SK-N-SH treated with all-trans-retinoic acid at 6 μM for 48 hours (cell line): ENCODE measurements at regions not wholly inside any gene's neighbourhood (a gene's known extent, or its start where the extent isn't known, plus 50 kb on each side); places are given as distances from the start of the nearest gene placed in this dataset.

Experiments used
- ARNTL ChIP-seq: fragments of 450-650 bp; formaldehyde crosslinking; IDR thresholded peaks from 2 replicates; pipeline ENCODE4 v1.5.0; 2020; ENCODE audit warnings: low read depth, mild to moderate bottlenecking, moderate library complexity, borderline replicate concordance
- BACH2 ChIP-seq: fragments of 250-450 bp; sonication (Bioruptor Pico); IDR thresholded peaks from 2 replicates; pipeline ENCODE4 v1.9.0; 2021; ENCODE audit warnings: mild to moderate bottlenecking, borderline replicate concordance
- CSDC2 ChIP-seq: fragments of 250-450 bp; sonication (Bioruptor Pico); IDR thresholded peaks from 2 replicates; pipeline ENCODE4 v1.5.0; 2020; ENCODE audit warnings: mild to moderate bottlenecking, moderate library complexity
- CSRNP3 ChIP-seq: fragments of 250-450 bp; sonication (Bioruptor Pico); IDR thresholded peaks from 2 replicates; pipeline ENCODE4 v1.5.1; 2021; ENCODE audit warnings: mild to moderate bottlenecking, moderate library complexity
- ISL1 ChIP-seq: fragments of 250-450 bp; sonication (Bioruptor Pico); IDR thresholded peaks from 2 replicates; pipeline ENCODE4 v2.1.2; 2022; ENCODE audit warnings: mild to moderate bottlenecking, moderate library complexity
- OSR1 ChIP-seq: fragments of 250-450 bp; sonication (Bioruptor Pico); IDR thresholded peaks from 2 replicates; pipeline ENCODE4 v1.8.0; 2022; ENCODE audit warnings: moderate library complexity, mild to moderate bottlenecking, inconsistent platforms
- PATZ1 ChIP-seq: fragments of 250-450 bp; sonication (Bioruptor Pico); IDR thresholded peaks from 2 replicates; pipeline ENCODE4 v1.8.0; 2020; ENCODE audit warnings: mild to moderate bottlenecking, moderate library complexity, borderline replicate concordance
- PPARA ChIP-seq: fragments of 250-450 bp; sonication (Bioruptor Pico); IDR thresholded peaks from 2 replicates; pipeline ENCODE4 v1.5.0; 2020; ENCODE audit warnings: mild to moderate bottlenecking, borderline replicate concordance
- RARB ChIP-seq: fragments of 250-450 bp; sonication (Bioruptor Pico); IDR thresholded peaks from 2 replicates; pipeline ENCODE4 v1.8.0; 2021; ENCODE audit warnings: mild to moderate bottlenecking, moderate library complexity
- TCF4 ChIP-seq: fragments of 250-450 bp; sonication (Bioruptor Pico); IDR thresholded peaks from 2 replicates; pipeline ENCODE4 v1.8.0; 2021; ENCODE audit warnings: mild to moderate bottlenecking, moderate library complexity, borderline replicate concordance
- ZFP3 ChIP-seq: fragments of 250-450 bp; sonication (Bioruptor Pico); IDR thresholded peaks from 2 replicates; pipeline ENCODE4 v1.5.0; 2020; ENCODE audit warnings: mild to moderate bottlenecking, moderate library complexity
- ZNF70 ChIP-seq: fragments of 450-650 bp; formaldehyde crosslinking; IDR thresholded peaks from 2 replicates; pipeline ENCODE4 v1.5.0; 2020; ENCODE audit warnings: mild to moderate bottlenecking, moderate library complexity
- TF ChIP-seq, protein P1 (sequence below): fragments of 250-450 bp; sonication (Bioruptor Pico); IDR thresholded peaks from 2 replicates; pipeline ENCODE4 v1.5.0; 2020; ENCODE audit warnings: mild to moderate bottlenecking, moderate library complexity

DNA sequence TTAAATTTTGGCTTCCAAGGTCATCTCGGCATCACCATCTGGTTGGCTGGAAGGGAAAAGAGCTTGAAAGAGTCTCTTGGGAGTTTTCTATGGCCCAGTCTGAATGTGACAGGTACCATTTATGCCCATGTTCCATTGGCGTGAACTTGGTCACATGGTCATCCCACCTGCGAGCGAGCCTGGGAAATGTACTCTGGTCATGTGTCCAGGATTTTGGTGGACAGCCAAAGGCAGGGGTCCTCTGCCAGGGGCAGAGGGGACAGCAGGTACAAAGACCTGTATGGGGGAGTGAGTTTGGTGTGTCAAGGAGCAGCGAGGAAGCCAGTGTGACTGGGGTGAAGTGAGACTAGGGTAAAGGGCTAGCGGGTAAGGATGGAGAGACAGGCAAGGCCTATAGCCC, 112.6 kb downstream of the CDC5L start:
- TF ChIP-seq OSR1 (no peak), PPARA (CRISPR knock-in tag) (no peak), CSDC2 (CRISPR knock-in tag) (no peak), TCF4 (CRISPR knock-in tag) (no peak), ISL1 (CRISPR knock-in tag) (no peak), PATZ1 (CRISPR knock-in tag) (no peak), ZFP3 (no peak), RARB (no peak), BACH2 (CRISPR knock-in tag) (no peak), ARNTL (CRISPR knock-in tag) (no peak), ZNF70 (no peak), CSRNP3 (CRISPR knock-in tag) (no peak)
- TF ChIP-seq, protein P1, sequence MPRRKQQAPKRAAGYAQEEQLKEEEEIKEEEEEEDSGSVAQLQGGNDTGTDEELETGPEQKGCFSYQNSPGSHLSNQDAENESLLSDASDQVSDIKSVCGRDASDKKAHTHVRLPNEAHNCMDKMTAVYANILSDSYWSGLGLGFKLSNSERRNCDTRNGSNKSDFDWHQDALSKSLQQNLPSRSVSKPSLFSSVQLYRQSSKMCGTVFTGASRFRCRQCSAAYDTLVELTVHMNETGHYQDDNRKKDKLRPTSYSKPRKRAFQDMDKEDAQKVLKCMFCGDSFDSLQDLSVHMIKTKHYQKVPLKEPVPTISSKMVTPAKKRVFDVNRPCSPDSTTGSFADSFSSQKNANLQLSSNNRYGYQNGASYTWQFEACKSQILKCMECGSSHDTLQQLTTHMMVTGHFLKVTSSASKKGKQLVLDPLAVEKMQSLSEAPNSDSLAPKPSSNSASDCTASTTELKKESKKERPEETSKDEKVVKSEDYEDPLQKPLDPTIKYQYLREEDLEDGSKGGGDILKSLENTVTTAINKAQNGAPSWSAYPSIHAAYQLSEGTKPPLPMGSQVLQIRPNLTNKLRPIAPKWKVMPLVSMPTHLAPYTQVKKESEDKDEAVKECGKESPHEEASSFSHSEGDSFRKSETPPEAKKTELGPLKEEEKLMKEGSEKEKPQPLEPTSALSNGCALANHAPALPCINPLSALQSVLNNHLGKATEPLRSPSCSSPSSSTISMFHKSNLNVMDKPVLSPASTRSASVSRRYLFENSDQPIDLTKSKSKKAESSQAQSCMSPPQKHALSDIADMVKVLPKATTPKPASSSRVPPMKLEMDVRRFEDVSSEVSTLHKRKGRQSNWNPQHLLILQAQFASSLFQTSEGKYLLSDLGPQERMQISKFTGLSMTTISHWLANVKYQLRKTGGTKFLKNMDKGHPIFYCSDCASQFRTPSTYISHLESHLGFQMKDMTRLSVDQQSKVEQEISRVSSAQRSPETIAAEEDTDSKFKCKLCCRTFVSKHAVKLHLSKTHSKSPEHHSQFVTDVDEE (CRISPR knock-in tag) = no peak
